ENCODE measurements at regions not wholly inside any gene's neighbourhood (a gene's known extent, or its start where the extent isn't known, plus 50 kb on each side); places are given as distances from the start of the nearest gene placed in this dataset.

- BruUV-seq (replicated peaks) = no TSS peak
- no peaks in the 10 kb centered on the region for H3K79me2 ChIP-seq (ENCODE audit: control insufficient read depth, insufficient read depth, low read length)
- no peak overlapping the region for H2AFZ ChIP-seq (ENCODE audit: low read depth, low read length)
- no peaks in the 10 kb centered on the region for H4K20me1 ChIP-seq (replicated peaks; ENCODE audit: control insufficient read depth, insufficient read depth, low read length)
- in situ Hi-C loops (cut with MboI) (no loop called here), intact Hi-C loops (cut with micrococcal nuclease) (loop anchor here (5.0 kb wide), 2 partner anchors 58 to 393 kb away; no protein-coding TSS in a partner anchor)
- no peaks in the 10 kb centered on the region for H3K36me3 ChIP-seq (ENCODE audit: control insufficient read depth, insufficient read depth, low read length)
- H3K27ac ChIP-seq (ENCODE audit: extremely low read depth, low read depth, low read length) = no peak overlapping the region
- no peak for DNase-seq (ENCODE audit: extremely low read depth in 1 of 4, low spot score in 3 of 4)
- ATAC-seq = no peak
- no peak overlapping the region for H3K4me2 ChIP-seq (ENCODE audit: insufficient read depth, low read length)
- no peak for FAIRE-seq
- H3K9ac ChIP-seq (ENCODE audit: insufficient read depth in 1 of 2, low read depth in 2 of 2, low read length in 2 of 2) = no peak overlapping the region
- ChIA-PET POLR2A (no interaction called here), CTCF (ENCODE audit: low intra/inter-chr PET ratio) (no interaction called here)
- H3K4me3 ChIP-seq = no peak overlapping the region
- no peaks in the 10 kb centered on the region for H3K9me1 ChIP-seq (ENCODE audit: control insufficient read depth, insufficient read depth, low read length)
- no peaks in the 10 kb centered on the region for H3K27me3 ChIP-seq (ENCODE audit: control insufficient read depth in 2 of 2, insufficient read depth in 2 of 2, low read length in 2 of 2)
- 0 out of 2 replicates have a peak, but pooled peaks cover 8% of the 10 kb centered on the region for H3K9me3 ChIP-seq (replicated peaks; ENCODE audit: control insufficient read depth, insufficient read depth, low read depth, low read length)
- WGBS (ENCODE audit: insufficient coverage, low coverage, missing lambda C conversion rate) = 89% methylated on average over 5 of the region's 6 CpGs
- TF ChIP-seq TCF7 (IDR thresholded peaks at IDR 0.05; ENCODE audit: borderline replicate concordance) = no peak
- TF ChIP-seq ZBTB43 (CRISPR knock-in tag; IDR thresholded peaks at IDR 0.05) = no peak
- H3K4me1 ChIP-seq (replicated peaks in 1 of 2; ENCODE audit: control insufficient read depth in 2 of 2, insufficient read depth in 2 of 2, low read length in 2 of 2) = peaks cover 7 to 23% of the 10 kb centered on the region in 2 experiments
Measured at GRCh38 chr6:119540417-119540816, 190.9 kb upstream of the MAN1A1 start.

GRCh38 chr6:119539066-119539746 is 189.6 kb upstream of the MAN1A1 start:
- no peak for ATAC-seq
- no peak for FAIRE-seq
- no peaks in the 10 kb centered on the region for H3K27me3 ChIP-seq (ENCODE audit: control insufficient read depth in 2 of 2, insufficient read depth in 2 of 2, low read length in 2 of 2)
- H3K79me2 ChIP-seq (ENCODE audit: control insufficient read depth, insufficient read depth, low read length) = no peaks in the 10 kb centered on the region
- H3K27ac ChIP-seq (ENCODE audit: extremely low read depth, low read depth, low read length) = no peak overlapping the region
- DNase-seq (ENCODE audit: extremely low read depth in 1 of 4, low spot score in 3 of 4) = no peak
- no peaks in the 10 kb centered on the region for H3K9me1 ChIP-seq (ENCODE audit: control insufficient read depth, insufficient read depth, low read length)
- no peak overlapping the region for H3K4me2 ChIP-seq (ENCODE audit: insufficient read depth, low read length)
- no TSS peak for BruUV-seq (replicated peaks)
- H4K20me1 ChIP-seq (replicated peaks; ENCODE audit: control insufficient read depth, insufficient read depth, low read length) = no peaks in the 10 kb centered on the region
- no peak overlapping the region for H2AFZ ChIP-seq (ENCODE audit: low read depth, low read length)
- in situ Hi-C loops (cut with MboI) (no loop called here), intact Hi-C loops (cut with micrococcal nuclease) (no loop called here)
- H3K9me3 ChIP-seq (replicated peaks; ENCODE audit: control insufficient read depth, insufficient read depth, low read depth, low read length) = 0 out of 2 replicates have a peak, but pooled peaks cover 8% of the 10 kb centered on the region
- POLR2A ChIA-PET = no interaction called here
- no peaks in the 10 kb centered on the region for H3K36me3 ChIP-seq (ENCODE audit: control insufficient read depth, insufficient read depth, low read length)
- no peak overlapping the region for H3K9ac ChIP-seq (ENCODE audit: insufficient read depth in 1 of 2, low read depth in 2 of 2, low read length in 2 of 2)
- CTCF ChIA-PET (ENCODE audit: low intra/inter-chr PET ratio) = no interaction called here
- WGBS (ENCODE audit: insufficient coverage, low coverage, missing lambda C conversion rate) = 88% methylated on average over 3 of the region's 3 CpGs
- H3K4me1 ChIP-seq (replicated peaks in 1 of 2; ENCODE audit: control insufficient read depth in 2 of 2, insufficient read depth in 2 of 2, low read length in 2 of 2) = peaks cover 7 to 17% of the 10 kb centered on the region in 2 experiments
- no peak overlapping the region for H3K4me3 ChIP-seq
- TF ChIP-seq BCL6 (CRISPR knock-in tag; IDR thresholded peaks at IDR 0.05) = no peak
- no peak for TF ChIP-seq ETV5 (CRISPR knock-in tag; IDR thresholded peaks at IDR 0.05; ENCODE audit: low read depth)
- TF ChIP-seq CREBBP (IDR thresholded peaks at IDR 0.05; ENCODE audit: low read depth, low read length) = no peak
- TF ChIP-seq MTA3 (IDR thresholded peaks at IDR 0.05; ENCODE audit: borderline replicate concordance) = no peak
- no peak for TF ChIP-seq ZNF277 (CRISPR knock-in tag; IDR thresholded peaks at IDR 0.05; ENCODE audit: borderline replicate concordance)
- no peak for TF ChIP-seq NFE2L1 (tag; IDR thresholded peaks at IDR 0.05; ENCODE audit: borderline replicate concordance, low read depth)
- TF ChIP-seq HINFP (tag; conservative IDR thresholded peaks at IDR 0.05; ENCODE audit: low read depth) = no peak
